ENCODE measurements at regions not wholly inside any gene's neighbourhood (a gene's known extent, or its start where the extent isn't known, plus 50 kb on each side); places are given as distances from the start of the nearest gene placed in this dataset.

- no peak for ATAC-seq
- peaks cover 69% of the 10 kb centered on the region for H3K4me1 Mint-ChIP-seq (ENCODE audit: low read depth)
- ChIA-PET POLR2A (interaction anchor here (0.5 to 2.0 kb wide), 7 partner anchors 9 to 147 kb away, joined by 3 to 11 read pairs (median 5); partner anchors contain the start of gene CEBPB), CTCF (interaction anchor here (0.7 to 1.9 kb wide), 14 partner anchors 9 to 149 kb away, joined by 3 to 12 read pairs (median 3); partner anchors contain the start of gene CEBPB)
- no peaks in the 10 kb centered on the region for H3K36me3 Mint-ChIP-seq (ENCODE audit: low read depth)
- H3K27me3 Mint-ChIP-seq (ENCODE audit: low read depth), result peaks cover 6% of the 10 kb centered on the region
- H3K27ac Mint-ChIP-seq, result peak overlapping the region; percentile 88
- no peaks in the 10 kb centered on the region for H3K9me3 Mint-ChIP-seq (ENCODE audit: insufficient read depth)
- DNase-seq, result no peak
- H3K4me3 Mint-ChIP-seq, result peak overlapping the region; percentile 68
These were observed 147.2 kb downstream of the CEBPB start for GRCh38 chr20:50337521-50338466.

GRCh38 chr20:50338479-50339391, 148.1 kb downstream of the CEBPB start:
- H3K36me3 Mint-ChIP-seq (ENCODE audit: low read depth), result no peaks in the 10 kb centered on the region
- peaks cover 77% of the 10 kb centered on the region for H3K4me1 Mint-ChIP-seq (ENCODE audit: low read depth)
- H3K9me3 Mint-ChIP-seq (ENCODE audit: insufficient read depth), result no peaks in the 10 kb centered on the region
- POLR2A ChIA-PET, result interaction anchor here (0.5 to 2.0 kb wide), 9 partner anchors 9 to 148 kb away, joined by 3 to 11 read pairs (median 4); partner anchors contain the start of gene CEBPB
- peak; percentile 83 for ATAC-seq
- H3K27me3 Mint-ChIP-seq (ENCODE audit: low read depth), result no peaks in the 10 kb centered on the region
- DNase-seq, result peak; percentile 83
- CTCF ChIA-PET, result interaction anchor here (0.7 to 1.9 kb wide), 14 partner anchors 9 to 223 kb away, joined by 3 to 12 read pairs (median 4); no protein-coding TSS in a partner anchor
- peak overlapping the region; percentile 68 for H3K4me3 Mint-ChIP-seq
- peak overlapping the region; percentile 88 for H3K27ac Mint-ChIP-seq

GRCh38 chr20:50339466-50339901, 148.9 kb downstream of the CEBPB start:
- Mint-ChIP-seq H3K4me1 (ENCODE audit: low read depth) (peaks cover 81% of the 10 kb centered on the region), H3K9me3 (ENCODE audit: insufficient read depth) (no peaks in the 10 kb centered on the region), H3K27ac (peak overlapping the region; percentile 88), H3K4me3 (peak overlapping the region; percentile 68), H3K27me3 (ENCODE audit: low read depth) (no peaks in the 10 kb centered on the region), H3K36me3 (ENCODE audit: low read depth) (no peaks in the 10 kb centered on the region)
- ATAC-seq, result peak; percentile 6
- ChIA-PET POLR2A (interaction anchor here (0.9 to 2.0 kb wide), 5 partner anchors 8 to 148 kb away, joined by 3 to 11 read pairs (median 7); partner anchors contain the start of gene CEBPB), CTCF (interaction anchor here (1.0 to 1.9 kb wide), 9 partner anchors 8 to 224 kb away, joined by 3 to 12 read pairs (median 4); no protein-coding TSS in a partner anchor)
- no peak for DNase-seq

- peaks cover 82% of the 10 kb centered on the region for H3K4me1 Mint-ChIP-seq (ENCODE audit: low read depth)
- H3K9me3 Mint-ChIP-seq (ENCODE audit: insufficient read depth), result no peaks in the 10 kb centered on the region
- peak overlapping the region; percentile 88 for H3K27ac Mint-ChIP-seq
- ChIA-PET CTCF (no interaction called here), POLR2A (no interaction called here)
- H3K27me3 Mint-ChIP-seq (ENCODE audit: low read depth), result no peaks in the 10 kb centered on the region
- no peak for ATAC-seq
- DNase-seq, result no peak
- H3K36me3 Mint-ChIP-seq (ENCODE audit: low read depth), result no peaks in the 10 kb centered on the region
- H3K4me3 Mint-ChIP-seq, result no peak overlapping the region
These were observed 149.9 kb downstream of the CEBPB start for GRCh38 chr20:50340541-50340940.

- POLR2A ChIA-PET, result no interaction called here
These were observed 150.4 kb downstream of the CEBPB start for GRCh38 chr20:50341050-50341449.

GRCh38 chr20:50341880-50342637, 151.4 kb downstream of the CEBPB start:
- ATAC-seq, result no peak
- DNase-seq, result no peak
- H3K27ac Mint-ChIP-seq, result no peak overlapping the region
- no peaks in the 10 kb centered on the region for H3K9me3 Mint-ChIP-seq (ENCODE audit: insufficient read depth)
- no peak overlapping the region for H3K4me3 Mint-ChIP-seq
- H3K4me1 Mint-ChIP-seq (ENCODE audit: low read depth), result peaks cover 85% of the 10 kb centered on the region
- ChIA-PET POLR2A (no interaction called here), CTCF (no interaction called here)
- no peaks in the 10 kb centered on the region for H3K27me3 Mint-ChIP-seq (ENCODE audit: low read depth)
- no peaks in the 10 kb centered on the region for H3K36me3 Mint-ChIP-seq (ENCODE audit: low read depth)

More at GRCh38 chr20:50341050-50341449, 150.4 kb downstream of the CEBPB start:
- CTCF ChIA-PET, result no interaction called here
- no peak overlapping the region for H3K4me3 Mint-ChIP-seq
- ATAC-seq (no peak), DNase-seq (no peak)
- H3K27ac Mint-ChIP-seq, result no peak overlapping the region
- H3K4me1 Mint-ChIP-seq (ENCODE audit: low read depth), result peaks cover 83% of the 10 kb centered on the region
- no peaks in the 10 kb centered on the region for H3K27me3 Mint-ChIP-seq (ENCODE audit: low read depth)
- H3K9me3 Mint-ChIP-seq (ENCODE audit: insufficient read depth), result no peaks in the 10 kb centered on the region
- H3K36me3 Mint-ChIP-seq (ENCODE audit: low read depth), result no peaks in the 10 kb centered on the region

GRCh38 chr20:50342638-50343102, 152.0 kb downstream of the CEBPB start:
- CTCF ChIA-PET, result no interaction called here
- DNase-seq, result no peak
- H3K9me3 Mint-ChIP-seq (ENCODE audit: insufficient read depth), result no peaks in the 10 kb centered on the region
- H3K4me3 Mint-ChIP-seq, result no peak overlapping the region
- H3K36me3 Mint-ChIP-seq (ENCODE audit: low read depth), result no peaks in the 10 kb centered on the region
- POLR2A ChIA-PET, result no interaction called here
- H3K27me3 Mint-ChIP-seq (ENCODE audit: low read depth), result no peaks in the 10 kb centered on the region
- H3K27ac Mint-ChIP-seq, result peak overlapping the region; percentile 12
- no peak for ATAC-seq
- H3K4me1 Mint-ChIP-seq (ENCODE audit: low read depth), result peaks cover 83% of the 10 kb centered on the region

GRCh38 chr20:50343125-50343489, 152.5 kb downstream of the CEBPB start:
- H3K36me3 Mint-ChIP-seq (ENCODE audit: low read depth), result no peaks in the 10 kb centered on the region
- H3K4me3 Mint-ChIP-seq, result no peak overlapping the region
- ATAC-seq (no peak), DNase-seq (no peak)
- CTCF ChIA-PET, result no interaction called here
- no peaks in the 10 kb centered on the region for H3K27me3 Mint-ChIP-seq (ENCODE audit: low read depth)
- no peaks in the 10 kb centered on the region for H3K9me3 Mint-ChIP-seq (ENCODE audit: insufficient read depth)
- H3K4me1 Mint-ChIP-seq (ENCODE audit: low read depth), result peaks cover 82% of the 10 kb centered on the region
- H3K27ac Mint-ChIP-seq, result peak overlapping the region; percentile 18
- POLR2A ChIA-PET, result no interaction called here

- peaks cover 79% of the 10 kb centered on the region for H3K4me1 Mint-ChIP-seq (ENCODE audit: low read depth)
- ChIA-PET CTCF (no interaction called here), POLR2A (no interaction called here)
- DNase-seq (no peak), ATAC-seq (no peak)
- no peaks in the 10 kb centered on the region for H3K27me3 Mint-ChIP-seq (ENCODE audit: low read depth)
- H3K4me3 Mint-ChIP-seq, result no peak overlapping the region
- H3K36me3 Mint-ChIP-seq (ENCODE audit: low read depth), result no peaks in the 10 kb centered on the region
- H3K27ac Mint-ChIP-seq, result peak overlapping the region; percentile 22
- no peaks in the 10 kb centered on the region for H3K9me3 Mint-ChIP-seq (ENCODE audit: insufficient read depth)
These were observed 153.0 kb downstream of the CEBPB start for GRCh38 chr20:50343490-50344179.

- H3K27me3 Mint-ChIP-seq (ENCODE audit: low read depth), result no peaks in the 10 kb centered on the region
- no peak overlapping the region for H3K4me3 Mint-ChIP-seq
- POLR2A ChIA-PET, result no interaction called here
- CTCF ChIA-PET, result no interaction called here
- ATAC-seq (no peak), DNase-seq (no peak)
- no peaks in the 10 kb centered on the region for H3K9me3 Mint-ChIP-seq (ENCODE audit: insufficient read depth)
- peaks cover 2% of the 10 kb centered on the region for H3K36me3 Mint-ChIP-seq (ENCODE audit: low read depth)
- H3K27ac Mint-ChIP-seq, result peak overlapping the region; percentile 22
- peaks cover 78% of the 10 kb centered on the region for H3K4me1 Mint-ChIP-seq (ENCODE audit: low read depth)
These were observed 153.8 kb downstream of the CEBPB start for GRCh38 chr20:50344232-50345071.

All from activated CD8-positive, alpha-beta T cell treated with anti-CD3 and anti-CD28 coated beads, Interleukin-2, amount 10 ng/mL, durations not matched to agents 7 days and 5 days (primary cell).